HCT116 (cell line): ENCODE measurements at regions not wholly inside any gene's neighbourhood (a gene's known extent, or its start where the extent isn't known, plus 50 kb on each side); places are given as distances from the start of the nearest gene placed in this dataset.

ENCODE experiments used
- ATAC-seq: fragments of 200-7000 bp; cut with Tn5 transposase; 2 replicates; pipeline ENCODE4 v1.9.1; 2020; ENCODE audit warnings: mild to moderate bottlenecking, moderate library complexity
- BruUV-seq: library from RNA; stranded (reverse); fragments of 400-500 nt; replicated peaks from 2 replicates; lab custom pipeline; 2021; lab: Mats Ljungman, UMichigan
- CTCF ChIA-PET: fragments of 300-600 bp; sonication (Branson Sonifier 250); formaldehyde crosslinking; loops from one replicate; lab custom pipeline; 2021; ENCODE audit warnings: antibody characterized with exemption; lab: Charles Lee
- POLR2A ChIA-PET: fragments of 300-600, 350-600 bp; sonication (Branson Sonifier 250); formaldehyde crosslinking; loops from one replicate; lab custom pipeline; 2021; ENCODE audit warnings: antibody characterized with exemption; lab: Charles Lee
- RAD21 ChIA-PET, 2 experiments: fragments of 300-600 bp; sonication (Branson Sonifier 250); formaldehyde crosslinking; loops; one replicate each; lab custom pipeline; 2023; ENCODE audit warnings: low total read pairs in 2 of 2; ENCODE audit not compliant: uncharacterized antibody in 2 of 2, unreplicated experiment in 2 of 2, low non-redundant PET in 1 of 2; lab: Charles Lee
- DNase-seq: peaks from one replicate; pipeline ENCODE4 v3.0.0-alpha.2; 2010; ENCODE audit warnings: low read depth, low spot score
- H2AFZ ChIP-seq: fragments of 200-600 bp; shearing (Covaris generic), sonication (generic); 2 replicates; pipeline ENCODE4 v1.6.1; 2017; ENCODE audit warnings: low read depth, mixed run types, mixed read lengths, antibody characterized with exemption, low read length; ENCODE audit not compliant: poor library complexity, severe bottlenecking
- H3K27ac ChIP-seq: 2 replicates; pipeline ENCODE4 v1.5.1; 2012; ENCODE audit warnings: low read depth, low read length
- H3K27me3 ChIP-seq: fragments of 200-600 bp; sonication (generic); 2 replicates; pipeline ENCODE4 v1.6.1; 2016; ENCODE audit warnings: mixed run types, low read length, mixed read lengths; ENCODE audit not compliant: insufficient read depth
- H3K36me3 ChIP-seq, 2 experiments: fragments of 200-500 bp in 1 of 2; fragments of 200-600 bp in 1 of 2; sonication (Bioruptor generic) in 1 of 2; sonication (generic) in 1 of 2; 2 replicates each; pipeline versions ENCODE4 v1.5.1 to v1.6.1; 2014 to 2016; ENCODE audit warnings: low read length in 2 of 2, inconsistent platforms in 1 of 2, mixed read lengths in 1 of 2, mixed run types in 1 of 2; ENCODE audit not compliant: insufficient read depth in 2 of 2, control insufficient read depth in 1 of 2
- H3K4me1 ChIP-seq, 2 experiments: fragments of 200-600 bp in 1 of 2; sonication (generic) in 1 of 2; 2 replicates each; pipeline versions ENCODE4 v1.5.1 to v1.6.1; 2012 to 2017; ENCODE audit warnings: low read length in 2 of 2, inconsistent platforms in 1 of 2, mild to moderate bottlenecking in 1 of 2, mixed read lengths in 1 of 2, mixed run types in 1 of 2, moderate library complexity in 1 of 2; ENCODE audit not compliant: insufficient read depth in 2 of 2, control insufficient read depth in 1 of 2
- H3K4me2 ChIP-seq: fragments of 200-600 bp; sonication (generic); 2 replicates; pipeline ENCODE4 v1.6.1; 2017; ENCODE audit warnings: mixed run types, low read length, mixed read lengths
- H3K4me3 ChIP-seq, 2 experiments: fragments of 200-600 bp in 1 of 2; sonication (generic) in 1 of 2; replicated peaks in 1 of 2; 2 replicates each; pipeline ENCODE4 v1.5.1; 2011 to 2016; ENCODE audit warnings: low read length in 2 of 2, control low read depth in 1 of 2, low read depth in 1 of 2, mild to moderate bottlenecking in 1 of 2, mixed read lengths in 1 of 2, mixed run types in 1 of 2
- H3K79me2 ChIP-seq: fragments of 200-600 bp; sonication (generic); 2 replicates; pipeline ENCODE4 v1.6.1; 2017; ENCODE audit warnings: mild to moderate bottlenecking, mixed run types, low read length, moderate library complexity, mixed read lengths; ENCODE audit not compliant: insufficient read depth
- H3K9ac ChIP-seq: fragments of 200-600 bp; sonication (generic); 2 replicates; pipeline ENCODE4 v1.6.1; 2016; ENCODE audit warnings: low read length, mixed read lengths
- H3K9me2 ChIP-seq: fragments of 200-600 bp; sonication (generic), shearing (Covaris generic); 2 replicates; pipeline ENCODE4 v1.6.1; 2017; ENCODE audit warnings: mixed run types, mild to moderate bottlenecking, moderate library complexity; ENCODE audit not compliant: insufficient read depth
- H3K9me3 ChIP-seq, 2 experiments: fragments of 200-500 bp in 1 of 2; fragments of 200-600 bp in 1 of 2; sonication (Bioruptor generic) in 1 of 2; sonication (generic) in 1 of 2; 2 replicates each; pipeline ENCODE4 v1.6.1; 2014 to 2017; ENCODE audit warnings: low read length in 2 of 2, mixed read lengths in 2 of 2, inconsistent platforms in 1 of 2, low read depth in 1 of 2, mild to moderate bottlenecking in 1 of 2, mixed run types in 1 of 2, moderate library complexity in 1 of 2; ENCODE audit not compliant: control insufficient read depth in 1 of 2, insufficient read depth in 1 of 2
- H4K20me1 ChIP-seq: fragments of 200-600 bp; sonication (generic), shearing (Covaris generic); 2 replicates; pipeline ENCODE4 v1.6.1; 2017; ENCODE audit warnings: mixed run types, mild to moderate bottlenecking, moderate library complexity; ENCODE audit not compliant: insufficient read depth
- CBX3 ChIP-seq: IDR thresholded peaks from 2 replicates; pipeline ENCODE4 v1.6.1; 2012; ENCODE audit warnings: low read depth
- CEBPB ChIP-seq: IDR thresholded peaks from 2 replicates; pipeline ENCODE4 v1.6.1; 2012; ENCODE audit warnings: low read depth
- EGR1 ChIP-seq: IDR thresholded peaks from 2 replicates; pipeline ENCODE4 v1.6.1; 2012; ENCODE audit warnings: low read depth
- EZH2 ChIP-seq: fragments of 200-600 bp; sonication (generic); IDR thresholded peaks from 2 replicates; pipeline ENCODE4 v1.6.1; 2017; ENCODE audit warnings: antibody characterized with exemption, mixed run types
- EZH2phosphoT487 ChIP-seq: fragments of 200-600 bp; IDR thresholded peaks from 2 replicates; pipeline ENCODE4 v1.6.1; 2018; ENCODE audit warnings: antibody characterized with exemption, borderline replicate concordance
- JUND ChIP-seq: IDR thresholded peaks from 2 replicates; pipeline ENCODE4 v1.6.1; 2012
- MAX ChIP-seq: IDR thresholded peaks from 2 replicates; pipeline ENCODE4 v1.6.1; 2012
- POLR2A ChIP-seq: IDR thresholded peaks from 2 replicates; pipeline ENCODE4 v1.7.0; 2011; ENCODE audit warnings: borderline replicate concordance; ENCODE audit not compliant: insufficient read depth, insufficient read length; ENCODE audit errors: extremely low read depth
- POLR2AphosphoS5 ChIP-seq: IDR thresholded peaks from 2 replicates; pipeline ENCODE4 v1.6.1; 2011; ENCODE audit warnings: mild to moderate bottlenecking, low read depth, low read length, moderate library complexity
- REST ChIP-seq: IDR thresholded peaks from 2 replicates; pipeline ENCODE4 v1.6.1; 2012; ENCODE audit warnings: low read depth
- SIN3A ChIP-seq: IDR thresholded peaks from 2 replicates; pipeline ENCODE4 v1.6.1; 2012; ENCODE audit warnings: low read depth
- SP1 ChIP-seq: IDR thresholded peaks from 2 replicates; pipeline ENCODE4 v1.6.1; 2012; ENCODE audit warnings: low read depth
- TCF7L2 ChIP-seq: IDR thresholded peaks from 2 replicates; pipeline ENCODE4 v1.7.0; 2011; ENCODE audit warnings: borderline replicate concordance, inconsistent platforms; ENCODE audit not compliant: insufficient read depth, insufficient read length; ENCODE audit errors: extremely low read depth
- YY1 ChIP-seq: IDR thresholded peaks from 2 replicates; pipeline ENCODE4 v1.6.1; 2011; ENCODE audit warnings: low read length, low read depth, moderate library complexity, mild to moderate bottlenecking; ENCODE audit not compliant: insufficient replicate concordance; ENCODE audit errors: extremely low read depth
- ZFX ChIP-seq: fragments of 450-650 bp; IDR thresholded peaks from 2 replicates; pipeline ENCODE4 v1.6.1; 2017
- ZNF274 ChIP-seq: fragments of 200-500 bp; sonication (Bioruptor generic); IDR thresholded peaks from 2 replicates; pipeline ENCODE4 v1.6.1; 2014; ENCODE audit warnings: mild to moderate bottlenecking, low read depth, low read length, inconsistent platforms
- intact Hi-C: fragments of 100-400 bp; cut with micrococcal nuclease; formaldehyde crosslinking; loops from 2 replicates; pipeline ENCODE4 v1.10.0; 2022

- no peak for TF ChIP-seq EZH2phosphoT487
- TF ChIP-seq YY1 = no peak
- no peak for TF ChIP-seq JUND
- TF ChIP-seq CEBPB = no peak
- TF ChIP-seq TCF7L2 = no peak
- TF ChIP-seq MAX = no peak
- TF ChIP-seq SIN3A = no peak
- TF ChIP-seq EGR1 = no peak
- no peak for TF ChIP-seq ZNF274
- TF ChIP-seq EZH2 = no peak
- no peak for TF ChIP-seq POLR2AphosphoS5
- no peak for TF ChIP-seq SP1
- no peak for TF ChIP-seq CBX3
- TF ChIP-seq REST = no peak
- TF ChIP-seq ZFX = no peak
- no peak for TF ChIP-seq POLR2A
- DNase-seq (no peak), ATAC-seq (no peak)
- H2AFZ ChIP-seq = no peak overlapping the region
- H3K4me1 ChIP-seq = no peaks in the 10 kb centered on the region
- no TSS peak for BruUV-seq
- H3K27ac ChIP-seq = no peak overlapping the region
- H3K4me2 ChIP-seq = no peak overlapping the region
- H3K9me2 ChIP-seq = no peaks in the 10 kb centered on the region
- H4K20me1 ChIP-seq = no peaks in the 10 kb centered on the region
- H3K9me3 ChIP-seq = peaks cover 3 to 4% of the 10 kb centered on the region in 2 experiments; a peak in 2 of 4 replicates
- ChIA-PET POLR2A (no interaction called here), RAD21 (no interaction called here), CTCF (no interaction called here)
- intact Hi-C loops = no loop called here
- H3K36me3 ChIP-seq = no peaks in the 10 kb centered on the region
- H3K4me3 ChIP-seq = no peak overlapping the region
- no peaks in the 10 kb centered on the region for H3K79me2 ChIP-seq
- no peaks in the 10 kb centered on the region for H3K27me3 ChIP-seq
- H3K9ac ChIP-seq = no peak overlapping the region
Measured at GRCh38 chr16:59123479-59123878, 389.4 kb upstream of the GOT2 start.
